Upper lobe of right lung (tissue), 1 donor: ENCODE measurements at regions not wholly inside any gene's neighbourhood (a gene's known extent, or its start where the extent isn't known, plus 50 kb on each side); places are given as distances from the start of the nearest gene placed in this dataset.

Source experiments
- ATAC-seq: fragments of 200-7000 bp; cut with Tn5 transposase; one replicate; pipeline ENCODE4 v1.9.1; 2020; ENCODE audit warnings: mild to moderate bottlenecking, moderate library complexity
- DNase-seq: peaks from one replicate; pipeline ENCODE4 v3.0.0-alpha.2; 2020
- H3K27ac ChIP-seq: fragments of 200-600 bp; one replicate; pipeline ENCODE4 v1.8.0; 2022
- H3K27me3 ChIP-seq: fragments of 200-600 bp; one replicate; pipeline ENCODE4 v1.8.0; 2022; ENCODE audit warnings: mild to moderate bottlenecking
- H3K36me3 ChIP-seq: fragments of 200-600 bp; one replicate; pipeline ENCODE4 v1.8.0; 2022
- H3K4me1 ChIP-seq: fragments of 200-600 bp; one replicate; pipeline ENCODE4 v1.8.0; 2022
- H3K4me3 ChIP-seq: fragments of 200-600 bp; one replicate; pipeline ENCODE4 v1.8.0; 2022; ENCODE audit warnings: mild to moderate bottlenecking
- H3K9me3 ChIP-seq: fragments of 200-600 bp; one replicate; pipeline ENCODE4 v1.8.0; 2022
- intact Hi-C: fragments of 100-400 bp; cut with DNase I; formaldehyde crosslinking; loops from one replicate; pipeline ENCODE4 v1.11.0; 2022
- TF ChIP-seq, protein P1 (sequence below): fragments of 200-600 bp; IDR thresholded peaks from one replicate; pipeline ENCODE4 v1.8.0; 2022; ENCODE audit warnings: antibody characterized with exemption
- donor health status: DM: no; HTN: yes; CAD: no; lungs with severe emphysema.

DNA sequence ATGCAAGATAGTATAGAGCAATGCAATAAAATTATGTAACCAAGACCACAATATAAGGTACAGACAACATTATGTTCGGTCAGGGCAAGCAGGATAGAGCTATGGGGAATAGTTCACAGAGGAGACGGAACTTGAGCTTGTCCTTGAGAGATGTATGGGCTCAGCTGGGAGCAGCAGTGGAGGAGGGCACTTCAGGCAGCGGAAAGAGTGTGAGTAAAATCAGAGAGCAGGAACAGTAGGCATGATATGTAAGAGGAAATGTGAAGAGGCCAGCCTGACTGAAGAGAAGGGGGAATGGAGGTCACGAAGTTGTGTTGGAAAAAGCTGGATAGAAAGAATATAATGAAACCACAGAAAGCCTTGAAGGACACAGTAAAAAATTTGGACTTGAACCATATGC is 217.2 kb upstream of the NOCT start:
- DNase-seq (no peak), ATAC-seq (no peak)
- no peak overlapping the region for H3K27ac ChIP-seq
- H3K4me1 ChIP-seq: no peaks in the 10 kb centered on the region
- no peak overlapping the region for H3K4me3 ChIP-seq
- no peaks in the 10 kb centered on the region for H3K9me3 ChIP-seq
- H3K36me3 ChIP-seq: no peaks in the 10 kb centered on the region
- H3K27me3 ChIP-seq: peaks cover 11% of the 10 kb centered on the region
- TF ChIP-seq, protein P1, sequence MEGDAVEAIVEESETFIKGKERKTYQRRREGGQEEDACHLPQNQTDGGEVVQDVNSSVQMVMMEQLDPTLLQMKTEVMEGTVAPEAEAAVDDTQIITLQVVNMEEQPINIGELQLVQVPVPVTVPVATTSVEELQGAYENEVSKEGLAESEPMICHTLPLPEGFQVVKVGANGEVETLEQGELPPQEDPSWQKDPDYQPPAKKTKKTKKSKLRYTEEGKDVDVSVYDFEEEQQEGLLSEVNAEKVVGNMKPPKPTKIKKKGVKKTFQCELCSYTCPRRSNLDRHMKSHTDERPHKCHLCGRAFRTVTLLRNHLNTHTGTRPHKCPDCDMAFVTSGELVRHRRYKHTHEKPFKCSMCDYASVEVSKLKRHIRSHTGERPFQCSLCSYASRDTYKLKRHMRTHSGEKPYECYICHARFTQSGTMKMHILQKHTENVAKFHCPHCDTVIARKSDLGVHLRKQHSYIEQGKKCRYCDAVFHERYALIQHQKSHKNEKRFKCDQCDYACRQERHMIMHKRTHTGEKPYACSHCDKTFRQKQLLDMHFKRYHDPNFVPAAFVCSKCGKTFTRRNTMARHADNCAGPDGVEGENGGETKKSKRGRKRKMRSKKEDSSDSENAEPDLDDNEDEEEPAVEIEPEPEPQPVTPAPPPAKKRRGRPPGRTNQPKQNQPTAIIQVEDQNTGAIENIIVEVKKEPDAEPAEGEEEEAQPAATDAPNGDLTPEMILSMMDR: no peak
- intact Hi-C loops: no loop called here

DNA sequence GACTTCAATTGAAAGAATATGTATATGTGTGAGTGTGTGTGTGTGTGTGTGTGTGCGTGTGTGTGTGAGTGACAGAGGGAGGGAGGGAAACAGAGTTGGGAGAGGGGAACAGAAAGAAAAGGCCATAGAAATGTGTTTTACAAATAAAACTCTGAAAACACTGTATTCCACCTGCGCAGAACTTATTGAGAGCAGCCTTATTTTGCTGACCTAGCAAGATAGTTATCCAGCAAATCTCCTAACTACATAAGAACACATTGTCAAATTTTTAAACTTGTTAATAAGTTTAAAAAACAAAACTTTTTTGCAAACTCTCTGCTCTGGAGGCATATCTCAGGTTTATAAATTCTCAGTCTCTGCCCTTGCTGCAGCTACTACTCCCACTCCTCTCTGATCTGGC is 217.9 kb upstream of the NOCT start:
- intact Hi-C loops: no loop called here

DNA sequence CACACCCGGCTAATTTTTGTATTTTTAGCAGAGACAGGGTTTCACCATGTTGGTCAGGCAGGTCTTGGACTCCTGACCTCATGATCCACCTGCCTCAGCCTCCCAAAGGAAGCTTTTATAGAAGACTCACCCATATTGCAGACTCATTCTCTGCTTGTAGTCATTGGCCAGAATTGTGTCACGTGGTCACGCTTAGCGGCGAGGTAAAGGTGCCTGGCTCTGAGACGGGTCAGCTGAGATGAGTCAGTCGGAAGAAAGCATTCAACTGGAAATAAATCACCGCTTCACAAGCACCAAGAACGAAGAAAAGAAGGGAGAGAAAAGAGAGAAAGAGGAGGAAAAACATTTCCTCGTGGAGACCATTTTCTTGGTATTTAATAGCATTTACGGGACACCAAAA is 218.8 kb upstream of the NOCT start:
- no peaks in the 10 kb centered on the region for H3K27me3 ChIP-seq
- intact Hi-C loops: no loop called here
- no peaks in the 10 kb centered on the region for H3K4me1 ChIP-seq
- H3K27ac ChIP-seq: no peak overlapping the region
- DNase-seq: no peak
- no peak for ATAC-seq
- H3K9me3 ChIP-seq: no peaks in the 10 kb centered on the region
- H3K4me3 ChIP-seq: no peak overlapping the region
- TF ChIP-seq, protein P1: no peak
- H3K36me3 ChIP-seq: no peaks in the 10 kb centered on the region

More for the DNA sequence above, 217.9 kb upstream of the NOCT start:
- TF ChIP-seq, protein P1: no peak
- Histone ChIP-seq H3K4me3 (no peak overlapping the region), H3K36me3 (no peaks in the 10 kb centered on the region), H3K27ac (no peak overlapping the region), H3K4me1 (no peaks in the 10 kb centered on the region), H3K9me3 (no peaks in the 10 kb centered on the region), H3K27me3 (peaks cover 5% of the 10 kb centered on the region)
- ATAC-seq (no peak), DNase-seq (no peak)

DNA sequence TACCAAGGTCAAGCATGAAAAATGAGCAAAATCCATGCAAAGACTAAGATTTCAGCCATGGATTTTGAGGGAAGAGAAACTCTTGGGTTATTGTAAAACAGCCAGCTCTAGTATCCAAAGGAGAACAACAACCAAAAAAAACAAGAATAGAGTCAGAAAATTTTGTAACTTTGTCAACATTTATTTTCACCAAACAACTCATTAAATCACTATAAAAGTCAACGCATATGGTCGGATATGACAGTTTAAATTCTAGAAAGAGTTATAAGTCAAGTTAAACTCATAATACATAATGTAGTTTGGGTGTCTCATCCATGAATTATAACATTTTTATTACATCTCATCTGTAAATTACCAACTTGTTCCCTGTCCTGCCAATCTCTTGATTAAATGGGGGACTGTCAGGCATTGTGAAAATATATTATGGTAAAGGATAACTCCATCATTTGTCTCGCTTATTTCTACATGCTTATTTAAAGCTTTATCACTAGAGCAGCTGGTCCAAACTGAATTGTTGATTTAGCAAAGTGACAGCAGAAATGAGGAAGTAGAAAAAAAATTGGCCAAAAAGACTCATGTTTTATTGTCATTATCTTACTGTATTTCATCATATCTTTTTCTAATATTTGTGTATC is 224.8 kb upstream of the NOCT start:
- Histone ChIP-seq H3K9me3 (no peaks in the 10 kb centered on the region), H3K4me3 (no peak overlapping the region), H3K36me3 (no peaks in the 10 kb centered on the region), H3K4me1 (no peaks in the 10 kb centered on the region), H3K27me3 (no peaks in the 10 kb centered on the region), H3K27ac (no peak overlapping the region)
- intact Hi-C loops: no loop called here
- TF ChIP-seq, protein P1: no peak
- ATAC-seq (no peak), DNase-seq (no peak)

DNA sequence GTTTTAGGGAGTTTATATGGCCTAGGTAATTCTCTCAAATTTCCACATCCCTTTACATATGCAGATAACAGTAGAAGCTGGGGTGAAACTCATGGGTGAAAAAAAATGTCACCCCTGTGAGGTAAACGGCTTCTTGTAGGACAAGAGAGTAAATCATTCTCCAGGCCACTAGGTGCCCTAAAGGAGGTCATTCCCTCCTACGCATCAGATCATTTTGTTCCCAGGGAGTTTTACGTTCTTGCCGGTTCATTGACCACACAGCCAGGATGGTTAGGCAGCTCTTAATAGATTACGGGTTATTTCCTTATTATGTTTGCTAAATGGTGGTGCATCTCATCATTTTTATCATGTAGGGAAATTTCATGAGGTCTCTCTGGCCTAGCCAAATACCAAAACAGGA is 225.8 kb upstream of the NOCT start:
- TF ChIP-seq, protein P1: no peak
- no peak for ATAC-seq
- H3K27me3 ChIP-seq: no peaks in the 10 kb centered on the region
- no peak overlapping the region for H3K4me3 ChIP-seq
- H3K9me3 ChIP-seq: no peaks in the 10 kb centered on the region
- H3K4me1 ChIP-seq: no peaks in the 10 kb centered on the region
- no peaks in the 10 kb centered on the region for H3K36me3 ChIP-seq
- H3K27ac ChIP-seq: no peak overlapping the region
- intact Hi-C loops: no loop called here
- no peak for DNase-seq

DNA sequence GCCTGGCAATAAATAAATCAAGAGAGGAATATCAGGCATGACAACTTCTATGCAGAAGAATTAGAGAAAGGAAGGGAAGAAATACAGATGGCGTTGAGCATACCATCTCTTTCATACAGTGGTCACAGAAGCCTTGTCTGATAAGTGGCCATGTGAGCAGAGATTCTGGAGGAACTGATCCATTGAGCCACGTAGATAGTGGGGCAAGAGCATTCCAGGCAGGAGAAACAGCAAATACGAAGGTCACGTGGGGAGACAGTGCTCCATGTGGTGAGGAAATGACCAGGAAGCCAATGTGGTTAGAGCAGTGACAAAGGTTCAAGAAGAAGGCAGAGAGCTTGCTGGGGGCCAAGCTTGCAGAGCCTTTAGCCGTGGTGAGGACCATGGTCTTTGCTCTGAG is 226.7 kb upstream of the NOCT start:
- Histone ChIP-seq H3K36me3 (no peaks in the 10 kb centered on the region), H3K27me3 (no peaks in the 10 kb centered on the region), H3K4me1 (no peaks in the 10 kb centered on the region), H3K27ac (no peak overlapping the region), H3K9me3 (no peaks in the 10 kb centered on the region), H3K4me3 (no peak overlapping the region)
- intact Hi-C loops: no loop called here
- no peak for ATAC-seq
- no peak for DNase-seq
- TF ChIP-seq, protein P1: no peak
